ENCODE measurements at regions not wholly inside any gene's neighbourhood (a gene's known extent, or its start where the extent isn't known, plus 50 kb on each side); places are given as distances from the start of the nearest gene placed in this dataset.

- TF ChIP-seq, protein P1, sequence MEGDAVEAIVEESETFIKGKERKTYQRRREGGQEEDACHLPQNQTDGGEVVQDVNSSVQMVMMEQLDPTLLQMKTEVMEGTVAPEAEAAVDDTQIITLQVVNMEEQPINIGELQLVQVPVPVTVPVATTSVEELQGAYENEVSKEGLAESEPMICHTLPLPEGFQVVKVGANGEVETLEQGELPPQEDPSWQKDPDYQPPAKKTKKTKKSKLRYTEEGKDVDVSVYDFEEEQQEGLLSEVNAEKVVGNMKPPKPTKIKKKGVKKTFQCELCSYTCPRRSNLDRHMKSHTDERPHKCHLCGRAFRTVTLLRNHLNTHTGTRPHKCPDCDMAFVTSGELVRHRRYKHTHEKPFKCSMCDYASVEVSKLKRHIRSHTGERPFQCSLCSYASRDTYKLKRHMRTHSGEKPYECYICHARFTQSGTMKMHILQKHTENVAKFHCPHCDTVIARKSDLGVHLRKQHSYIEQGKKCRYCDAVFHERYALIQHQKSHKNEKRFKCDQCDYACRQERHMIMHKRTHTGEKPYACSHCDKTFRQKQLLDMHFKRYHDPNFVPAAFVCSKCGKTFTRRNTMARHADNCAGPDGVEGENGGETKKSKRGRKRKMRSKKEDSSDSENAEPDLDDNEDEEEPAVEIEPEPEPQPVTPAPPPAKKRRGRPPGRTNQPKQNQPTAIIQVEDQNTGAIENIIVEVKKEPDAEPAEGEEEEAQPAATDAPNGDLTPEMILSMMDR (IDR thresholded peaks at IDR 0.05; ENCODE audit: low read length) = no peak
- no peak for TF ChIP-seq EZH2 (optimal IDR thresholded peaks at IDR 0.05; ENCODE audit: low read depth, low read length)
These were observed 181.9 kb downstream of the LMO4 start for GRCh38 chr1:87510540-87510939.
